H1 (cell line): ENCODE measurements at regions not wholly inside any gene's neighbourhood (a gene's known extent, or its start where the extent isn't known, plus 50 kb on each side); places are given as distances from the start of the nearest gene placed in this dataset.

Source experiments
- CTCF ChIA-PET: fragments of 300-600 bp; sonication (Branson Sonifier 250); formaldehyde crosslinking; loops from one replicate; lab custom pipeline; 2021; ENCODE audit not compliant: partially characterized antibody; lab: Charles Lee
- POLR2A ChIA-PET: fragments of 300-600 bp; sonication (Branson Sonifier 250); formaldehyde crosslinking; loops from one replicate; lab custom pipeline; 2021; ENCODE audit warnings: inconsistent platforms; ENCODE audit not compliant: partially characterized antibody; lab: Charles Lee
- DNase-seq, 2 experiments: peaks; one replicate each; pipeline versions ENCODE4 v3.0.0 to v3.0.0-alpha.2; 2010 to 2022; ENCODE audit warnings: low spot score in 2 of 2, low read depth in 1 of 2, mixed read lengths in 1 of 2
- FAIRE-seq: peaks from 2 replicates; lab custom pipeline; 2011; peaks lifted over from hg19 to GRCh38; lab: Jason Lieb, UNC
- H2AFZ ChIP-seq: 2 replicates; pipeline ENCODE4 v1.8.1; 2012; ENCODE audit warnings: low read length, inconsistent platforms
- H2AK5ac ChIP-seq: 2 replicates; pipeline ENCODE4 v1.6.1; 2013; ENCODE audit warnings: low read depth, low read length
- H2BK120ac ChIP-seq: replicated peaks from 2 replicates; pipeline ENCODE3; 2013; ENCODE audit warnings: low read depth, low read length, inconsistent platforms
- H2BK12ac ChIP-seq: 2 replicates; pipeline ENCODE4 v1.6.1; 2013; ENCODE audit warnings: low read depth, low read length
- H2BK15ac ChIP-seq: 2 replicates; pipeline ENCODE4 v1.6.1; 2013; ENCODE audit warnings: low read length
- H2BK20ac ChIP-seq: 2 replicates; pipeline ENCODE4 v1.6.1; 2013; ENCODE audit warnings: low read length
- H2BK5ac ChIP-seq: 2 replicates; pipeline ENCODE4 v1.6.1; 2013; ENCODE audit warnings: low read depth, low read length
- H3K14ac ChIP-seq: 2 replicates; pipeline ENCODE4 v1.6.1; 2013; ENCODE audit warnings: inconsistent platforms; ENCODE audit not compliant: insufficient read length
- H3K18ac ChIP-seq: 2 replicates; pipeline ENCODE4 v1.6.1; 2013; ENCODE audit warnings: low read length; ENCODE audit errors: extremely low read depth
- H3K23ac ChIP-seq: 2 replicates; pipeline ENCODE4 v1.6.1; 2013; ENCODE audit warnings: inconsistent platforms; ENCODE audit not compliant: insufficient read length
- H3K23me2 ChIP-seq: 2 replicates; pipeline ENCODE4 v1.6.1; 2013; ENCODE audit warnings: low read depth, low read length
- H3K27ac ChIP-seq: 2 replicates; pipeline ENCODE4 v1.6.1; 2011; ENCODE audit warnings: low read depth, low read length, inconsistent platforms
- H3K27me3 ChIP-seq, 4 experiments: replicated peaks in 1 of 4; 1 replicate in 1 of 4; 2 replicates in 3 of 4; pipeline versions ENCODE4 v1.6.1 to v1.8.1; 2011 to 2013; ENCODE audit warnings: low read length in 3 of 4, mild to moderate bottlenecking in 3 of 4, inconsistent platforms in 2 of 4, mixed read lengths in 2 of 4, moderate library complexity in 1 of 4; ENCODE audit not compliant: control insufficient read depth in 3 of 4, insufficient read depth in 3 of 4; ENCODE audit errors: extremely low read depth in 1 of 4
- H3K36me3 ChIP-seq, 4 experiments: 2 replicates each; pipeline versions ENCODE4 v1.6.1 to v1.8.1; 2011 to 2013; ENCODE audit warnings: mild to moderate bottlenecking in 4 of 4, low read length in 3 of 4, moderate library complexity in 2 of 4, control low read depth in 1 of 4, inconsistent platforms in 1 of 4; ENCODE audit not compliant: insufficient read depth in 4 of 4, control insufficient read depth in 2 of 4
- H3K4ac ChIP-seq: replicated peaks from 2 replicates; pipeline ENCODE3; 2013; ENCODE audit warnings: low read length, low read depth, mixed read lengths, inconsistent platforms; ENCODE audit not compliant: insufficient read length
- H3K4me1 ChIP-seq, 4 experiments: replicated peaks in 1 of 4; 1 replicate in 1 of 4; 2 replicates in 3 of 4; pipeline versions ENCODE4 v1.6.1 to v1.8.1; 2011 to 2013; ENCODE audit warnings: low read length in 3 of 4, inconsistent platforms in 2 of 4, mixed read lengths in 1 of 4; ENCODE audit not compliant: insufficient read depth in 4 of 4, control insufficient read depth in 3 of 4
- H3K4me2 ChIP-seq, 2 experiments: 2 replicates each; pipeline versions ENCODE4 v1.6.1 to v1.8.1; 2011 to 2013; ENCODE audit warnings: low read depth in 2 of 2, low read length in 2 of 2, control low read depth in 1 of 2, inconsistent platforms in 1 of 2, mild to moderate bottlenecking in 1 of 2; ENCODE audit not compliant: insufficient read depth in 1 of 2
- H3K4me3 ChIP-seq, 4 experiments: fragments of 200-600, 300-600 bp in 1 of 4; sonication (generic), shearing (Covaris generic), sonication (Bioruptor Twin) in 1 of 4; 2 replicates each; pipeline versions ENCODE4 v1.5.1 to v1.8.1; 2011 to 2016; ENCODE audit warnings: low read length in 4 of 4, low read depth in 3 of 4, control low read depth in 2 of 4, inconsistent platforms in 2 of 4, mild to moderate bottlenecking in 2 of 4, mixed read lengths in 1 of 4, moderate library complexity in 1 of 4; ENCODE audit not compliant: insufficient read depth in 2 of 4; ENCODE audit errors: extremely low read depth in 1 of 4
- H3K56ac ChIP-seq: replicated peaks from 2 replicates; pipeline ENCODE3; 2013; ENCODE audit warnings: low read depth, mild to moderate bottlenecking, mixed read lengths, low read length, inconsistent platforms; ENCODE audit not compliant: insufficient read length
- H3K79me1 ChIP-seq: 2 replicates; pipeline ENCODE4 v1.6.1; 2013; ENCODE audit warnings: low read depth, low read length, control low read depth
- H3K79me2 ChIP-seq, 2 experiments: 2 replicates each; pipeline versions ENCODE4 v1.6.1 to v1.8.1; 2012 to 2013; ENCODE audit warnings: low read length in 2 of 2, mild to moderate bottlenecking in 2 of 2, inconsistent platforms in 1 of 2; ENCODE audit not compliant: insufficient read depth in 2 of 2, control insufficient read depth in 1 of 2
- H3K9ac ChIP-seq, 4 experiments: replicated peaks in 1 of 4; 1 replicate in 1 of 4; 2 replicates in 3 of 4; pipeline versions ENCODE4 v1.6.1 to v1.8.1; 2011 to 2013; ENCODE audit warnings: low read depth in 3 of 4, low read length in 3 of 4, control low read depth in 2 of 4, mild to moderate bottlenecking in 2 of 4, moderate library complexity in 2 of 4, inconsistent platforms in 1 of 4; ENCODE audit errors: extremely low read depth in 1 of 4
- H3K9me3 ChIP-seq, 2 experiments: 2 replicates each; pipeline versions ENCODE4 v1.6.1 to v1.8.1; 2012 to 2013; ENCODE audit warnings: mild to moderate bottlenecking in 2 of 2, moderate library complexity in 2 of 2, control low read depth in 1 of 2, inconsistent platforms in 1 of 2, low read depth in 1 of 2, low read length in 1 of 2, mixed read lengths in 1 of 2; ENCODE audit not compliant: insufficient read depth in 2 of 2
- H4K20me1 ChIP-seq, 2 experiments: replicated peaks in 1 of 2; 2 replicates each; pipeline versions ENCODE3 to v1.8.1; 2011 to 2013; ENCODE audit warnings: inconsistent platforms in 2 of 2, low read length in 2 of 2, mild to moderate bottlenecking in 1 of 2; ENCODE audit not compliant: insufficient read depth in 2 of 2, control insufficient read depth in 1 of 2
- H4K5ac ChIP-seq: 2 replicates; pipeline ENCODE4 v1.6.1; 2013; ENCODE audit warnings: low read length, low read depth, mixed read lengths, inconsistent platforms; ENCODE audit not compliant: insufficient read length
- H4K8ac ChIP-seq: 2 replicates; pipeline ENCODE4 v1.8.0; 2013; ENCODE audit warnings: mild to moderate bottlenecking, moderate library complexity, low read length, inconsistent platforms; ENCODE audit not compliant: insufficient read depth; ENCODE audit errors: extremely low read depth
- H4K91ac ChIP-seq: replicated peaks from 2 replicates; pipeline ENCODE3; 2013; ENCODE audit warnings: low read length, mixed read lengths, inconsistent platforms; ENCODE audit not compliant: insufficient read length
- ATF3 ChIP-seq: IDR thresholded peaks from 2 replicates; pipeline ENCODE4 v1.6.1; 2011; ENCODE audit warnings: low read depth, mild to moderate bottlenecking, low read length; ENCODE audit not compliant: insufficient read depth
- POLR2AphosphoS5 ChIP-seq: IDR thresholded peaks from 2 replicates; pipeline ENCODE4 v1.6.1; 2011; ENCODE audit warnings: low read depth, low read length
- POU5F1 ChIP-seq: IDR thresholded peaks from 2 replicates; pipeline ENCODE4 v1.6.1; 2011; ENCODE audit warnings: low read depth, mild to moderate bottlenecking, low read length, moderate library complexity
- RAD21 ChIP-seq, 2 experiments: IDR thresholded peaks in 1 of 2; conservative IDR thresholded peaks in 1 of 2; 2 replicates each; pipeline ENCODE4 v1.6.1; 2011; ENCODE audit warnings: low read depth in 2 of 2, low read length in 2 of 2, improper control_type of control experiment in 1 of 2, inconsistent platforms in 1 of 2, mild to moderate bottlenecking in 1 of 2, moderate library complexity in 1 of 2
- RFX5 ChIP-seq: IDR thresholded peaks from 2 replicates; pipeline ENCODE4 v1.6.1; 2011; ENCODE audit warnings: low read depth, low read length, improper control_type of control experiment, borderline replicate concordance
- SP4 ChIP-seq: IDR thresholded peaks from 2 replicates; pipeline ENCODE4 v1.6.1; 2012; ENCODE audit warnings: low read length, inconsistent platforms
- SRF ChIP-seq: IDR thresholded peaks from 2 replicates; pipeline ENCODE4 v1.6.1; 2011; ENCODE audit warnings: mild to moderate bottlenecking, low read depth, low read length, moderate library complexity
- SUZ12 ChIP-seq: fragments of 200-600 bp; sonication (generic); IDR thresholded peaks from 2 replicates; pipeline ENCODE4 v1.6.1; 2012; ENCODE audit warnings: mild to moderate bottlenecking, inconsistent platforms, low read length, moderate library complexity, mixed read lengths
- USF2 ChIP-seq: IDR thresholded peaks from 2 replicates; pipeline ENCODE4 v1.6.1; 2011; ENCODE audit warnings: low read length, improper control_type of control experiment
- WGBS, 2 experiments: shearing (Covaris generic) in 1 of 2; methylation state at CpG; one replicate each; pipeline versions ENCODE4 v1.1.6 to v1.1.7; 2013 to 2015; ENCODE audit warnings: low lambda C conversion rate in 2 of 2, mixed read lengths in 2 of 2, inconsistent platforms in 1 of 2, low coverage in 1 of 2, missing lambda C conversion rate in 1 of 2; ENCODE audit not compliant: insufficient replicate concordance in 2 of 2, insufficient coverage in 1 of 2, insufficient read length in 1 of 2; ENCODE audit errors: extremely low coverage in 1 of 2, missing lambda C conversion rate in 1 of 2; 5-methylcytosine and 5-hydroxymethylcytosine counted together

- Histone ChIP-seq H3K79me1 (no peaks in the 10 kb centered on the region; the same call in 1 of the 2 replicates), H3K4me3 (no peak overlapping the region), H3K9me3 (no peaks in the 10 kb centered on the region), H2AK5ac (no peak overlapping the region), H3K4me2 (no peak overlapping the region), H3K79me2 (no peaks in the 10 kb centered on the region), H3K4me1 (peaks cover 0 to 4% (median 4%) of the 10 kb centered on the region in 4 experiments; a peak in 2 of 7 replicates), H3K23ac (no peak overlapping the region), H2AFZ (no peak overlapping the region), H2BK5ac (no peak overlapping the region), H3K56ac (no peak overlapping the region), H4K91ac (no peak overlapping the region), H3K14ac (no peak overlapping the region), H3K27me3 (peaks cover 0 to 2% (median 0%) of the 10 kb centered on the region in 4 experiments; a peak in 3 of 7 replicates), H3K4ac (no peak overlapping the region), H4K8ac (no peak overlapping the region), H2BK15ac (no peak overlapping the region), H2BK20ac (no peak overlapping the region), H4K5ac (no peak overlapping the region), H3K23me2 (no peaks in the 10 kb centered on the region), H3K18ac (no peak overlapping the region), H3K36me3 (no peaks in the 10 kb centered on the region), H4K20me1 (peaks cover 1 to 14% of the 10 kb centered on the region in 2 experiments), H3K9ac (no peak overlapping the region), H2BK12ac (no peak overlapping the region), H3K27ac (no peak overlapping the region), H2BK120ac (no peak overlapping the region)
- CTCF ChIA-PET = interaction anchor here (0.8 to 3.7 kb wide), 4 partner anchors 9 to 187 kb away, joined by 3 to 15 read pairs (median 6); no protein-coding TSS in a partner anchor
- WGBS, 2 experiments = 65% methylated on average over 7 of the region's 7 CpGs; no CpG with 5 or more reads in 1 of the 2 experiments
- POLR2A ChIA-PET = no interaction called here
- TF ChIP-seq RAD21 (IDR thresholded peaks at IDR 0.05 in 1 of 2, conservative IDR thresholded peaks at IDR 0.05 in 1 of 2; ENCODE audit: low read depth in 2 of 2, low read length in 2 of 2) (no peak), RFX5 (no peak), SP4 (no peak), SUZ12 (no peak), USF2 (no peak), POLR2AphosphoS5 (no peak), POU5F1 (no peak), ATF3 (no peak), SRF (no peak)
- no peak for FAIRE-seq
- no peak for DNase-seq
Measured at GRCh38 chr12:67034110-67034879, 234.9 kb upstream of the CAND1 start.
